K562 (cell line): ENCODE measurements at regions not wholly inside any gene's neighbourhood (a gene's known extent, or its start where the extent isn't known, plus 50 kb on each side); places are given as distances from the start of the nearest gene placed in this dataset.

Source experiments
- ATAC-seq: fragments of 200-7000 bp; cut with Tn5 transposase; 3 replicates; pipeline ENCODE4 v1.9.1; 2020; ENCODE audit warnings: moderate library complexity
- BruUV-seq: library from RNA; stranded (reverse); fragments of 400-500 nt; replicated peaks from 2 replicates; lab custom pipeline; 2021; lab: Mats Ljungman, UMichigan
- CTCF ChIA-PET: fragments of 300-600 bp; formaldehyde crosslinking; extraction: SDS; loops from one replicate; lab custom pipeline; 2021; ENCODE audit warnings: low intra/inter-chr PET ratio; lab: Yijun Ruan, JAX
- POLR2A ChIA-PET: fragments of 300-600, 350-650 bp; sonication (Branson Sonifier 250); formaldehyde crosslinking; extraction: SDS; loops from one replicate; lab custom pipeline; 2021; ENCODE audit warnings: antibody characterized with exemption, inconsistent platforms; lab: Yijun Ruan, JAX
- DNase-seq, 4 experiments: peaks; one replicate each; pipeline versions ENCODE4 v3.0.0 to v3.0.0-alpha.2; 2011 to 2018; ENCODE audit warnings: low spot score in 3 of 4, mixed read lengths in 3 of 4; ENCODE audit errors: extremely low read depth in 1 of 4
- FAIRE-seq: peaks from 2 replicates; lab custom pipeline; 2011; peaks lifted over from hg19 to GRCh38; lab: Jason Lieb, UNC
- H2AFZ ChIP-seq: 2 replicates; pipeline ENCODE4 v1.6.0; 2011; ENCODE audit warnings: low read depth, low read length, control low read depth, inconsistent platforms
- H3K27ac ChIP-seq: fragments of 200-600 bp; 3 replicates; pipeline ENCODE4 v1.8.0; 2011; ENCODE audit warnings: low read depth, mild to moderate bottlenecking, control low read depth, inconsistent platforms, low read length, moderate library complexity, mixed read lengths; ENCODE audit errors: extremely low read depth
- H3K27me3 ChIP-seq, 2 experiments: fragments of 300-600 bp in 1 of 2; 2 replicates in 1 of 2; 3 replicates in 1 of 2; pipeline versions ENCODE4 v1.6.0 to v1.8.0; 2011; ENCODE audit warnings: inconsistent platforms in 2 of 2, low read length in 2 of 2, mild to moderate bottlenecking in 1 of 2, mixed read lengths in 1 of 2, moderate library complexity in 1 of 2; ENCODE audit not compliant: control insufficient read depth in 2 of 2, insufficient read depth in 2 of 2
- H3K36me3 ChIP-seq: fragments of 300-600 bp; 3 replicates; pipeline ENCODE4 v1.8.0; 2011; ENCODE audit warnings: mild to moderate bottlenecking, low read length, inconsistent platforms; ENCODE audit not compliant: control insufficient read depth, insufficient read depth
- H3K4me1 ChIP-seq, 2 experiments: fragments of 200-600 bp in 1 of 2; replicated peaks in 1 of 2; 2 replicates in 1 of 2; 3 replicates in 1 of 2; pipeline versions ENCODE4 v1.5.1 to v1.8.0; 2011; ENCODE audit warnings: inconsistent platforms in 2 of 2, low read length in 2 of 2, mild to moderate bottlenecking in 1 of 2, mixed read lengths in 1 of 2, moderate library complexity in 1 of 2; ENCODE audit not compliant: control insufficient read depth in 2 of 2, insufficient read depth in 2 of 2
- H3K4me2 ChIP-seq: 2 replicates; pipeline ENCODE4 v1.6.1; 2011; ENCODE audit warnings: low read length, control low read depth, inconsistent platforms, mixed read lengths; ENCODE audit not compliant: insufficient read depth
- H3K4me3 ChIP-seq: fragments of 200-600 bp; sonication (generic), shearing (Covaris generic); 2 replicates; pipeline ENCODE4 v1.5.1; 2016; ENCODE audit warnings: control low read depth, inconsistent platforms
- H3K79me2 ChIP-seq: fragments of 200-600 bp; 3 replicates; pipeline ENCODE4 v1.8.0; 2011; ENCODE audit warnings: low read length, inconsistent platforms; ENCODE audit not compliant: control insufficient read depth, insufficient read depth
- H3K9ac ChIP-seq, 2 experiments: 2 replicates each; pipeline versions ENCODE4 v1.6.0 to v1.6.1; 2011; ENCODE audit warnings: low read depth in 2 of 2, low read length in 2 of 2, control low read depth in 1 of 2, inconsistent platforms in 1 of 2, mild to moderate bottlenecking in 1 of 2, mixed read lengths in 1 of 2; ENCODE audit not compliant: insufficient read depth in 1 of 2
- H3K9me1 ChIP-seq: one replicate; pipeline ENCODE4 v1.6.0; 2011; ENCODE audit warnings: inconsistent platforms, mild to moderate bottlenecking, low read length, moderate library complexity; ENCODE audit not compliant: control insufficient read depth, insufficient read depth
- H3K9me3 ChIP-seq: replicated peaks from 2 replicates; pipeline ENCODE4 v1.5.1; 2011; ENCODE audit warnings: low read depth, low read length, inconsistent platforms; ENCODE audit not compliant: control insufficient read depth, insufficient read depth
- H4K20me1 ChIP-seq: replicated peaks from 2 replicates; pipeline ENCODE4 v1.6.1; 2011; ENCODE audit warnings: low read length, inconsistent platforms, mixed read lengths; ENCODE audit not compliant: control insufficient read depth, insufficient read depth
- C11orf30 ChIP-seq: fragments of 450-650 bp; IDR thresholded peaks from 2 replicates; pipeline ENCODE4 v1.6.1; 2016; ENCODE audit warnings: low read depth, mild to moderate bottlenecking
- CAMTA2 ChIP-seq: fragments of 250-450 bp; sonication (Bioruptor Pico); conservative IDR thresholded peaks from 2 replicates; pipeline ENCODE4 v1.5.1; 2022
- DPF2 ChIP-seq: fragments of 450-650 bp; IDR thresholded peaks from 2 replicates; pipeline ENCODE4 v1.6.1; 2016
- PRDM10 ChIP-seq: fragments of 450-650 bp; IDR thresholded peaks from 2 replicates; pipeline ENCODE4 v1.6.1; 2018; ENCODE audit not compliant: partially characterized antibody
- RBBP5 ChIP-seq: fragments of 200-600 bp; sonication (generic); IDR thresholded peaks from 2 replicates; pipeline ENCODE4 v1.6.1; 2012; ENCODE audit warnings: borderline replicate concordance, mild to moderate bottlenecking, low read length, control low read depth, inconsistent platforms; ENCODE audit not compliant: insufficient read depth, poor library complexity, severe bottlenecking
- ZFP36 ChIP-seq: fragments of 150-350 bp; IDR thresholded peaks from 2 replicates; pipeline ENCODE4 v1.6.1; 2018; ENCODE audit warnings: low read length, low read depth; ENCODE audit not compliant: partially characterized antibody
- ZNF197 ChIP-seq: fragments of 200-800 bp; sonication (Bioruptor generic); IDR thresholded peaks from 2 replicates; pipeline ENCODE4 v1.6.1; 2016; ENCODE audit warnings: low read depth, missing genetic modification characterization, missing compliant biosample characterization
- ZNF316 ChIP-seq: fragments of 450-650 bp; IDR thresholded peaks from 2 replicates; pipeline ENCODE4 v1.6.1; 2016
- ZNF75A ChIP-seq: fragments of 450-650 bp; formaldehyde crosslinking; IDR thresholded peaks from 2 replicates; pipeline ENCODE4 v1.4.0; 2020; ENCODE audit warnings: mild to moderate bottlenecking
- WGBS: fragments of 100-300 bp; shearing (Covaris generic); methylation state at CpG from one replicate; pipeline ENCODE4 v1.1.6; 2016; ENCODE audit warnings: low coverage, mixed read lengths; ENCODE audit not compliant: insufficient coverage; ENCODE audit errors: missing lambda C conversion rate; 5-methylcytosine and 5-hydroxymethylcytosine counted together
- in situ Hi-C: fragments of 300-500 bp; cut with MboI; formaldehyde crosslinking; loops from 4 replicates; pipeline ENCODE4 v1.15.0; 2018; ENCODE audit warnings: inconsistent platforms, mixed read lengths
- intact Hi-C: fragments of 100-400 bp; cut with micrococcal nuclease; formaldehyde crosslinking; loops from 2 replicates; pipeline ENCODE4 v1.14.2; 2022

- ChIA-PET POLR2A (no interaction called here), CTCF (no interaction called here)
- no TSS peak for BruUV-seq
- intact Hi-C loops (no loop called here), in situ Hi-C loops (no loop called here)
- no peak overlapping the region for H3K4me3 ChIP-seq
- FAIRE-seq (no peak), DNase-seq (no peak), ATAC-seq (no peak)
- peaks cover 13 to 23% of the 10 kb centered on the region in 2 experiments for H3K27me3 ChIP-seq
- H3K9ac ChIP-seq = no peak overlapping the region
- H3K4me2 ChIP-seq = no peak overlapping the region
- no peaks in the 10 kb centered on the region for H3K79me2 ChIP-seq
- no peak overlapping the region for H3K27ac ChIP-seq
- no peaks in the 10 kb centered on the region for H4K20me1 ChIP-seq
- no peaks in the 10 kb centered on the region for H3K4me1 ChIP-seq
- H3K36me3 ChIP-seq = no peaks in the 10 kb centered on the region
- no peak overlapping the region for H2AFZ ChIP-seq
- 4% methylated on average over 2 of the region's 2 CpGs for WGBS
- no peak for TF ChIP-seq PRDM10
- no peaks in the 10 kb centered on the region for H3K9me3 ChIP-seq
- H3K9me1 ChIP-seq = no peaks in the 10 kb centered on the region
Measured at GRCh38 chr15:57827971-57828370, 121.5 kb downstream of the POLR2M start.

- FAIRE-seq = no peak
- in situ Hi-C loops = no loop called here
- BruUV-seq = no TSS peak
Measured at GRCh38 chr15:57832183-57832582, 125.7 kb downstream of the POLR2M start.

More at GRCh38 chr15:57832183-57832582, 125.7 kb downstream of the POLR2M start:
- TF ChIP-seq DPF2 = no peak
- no peak for TF ChIP-seq RBBP5
- no peak for TF ChIP-seq ZFP36
- TF ChIP-seq ZNF316 = peak; percentile 71
- TF ChIP-seq C11orf30 = peak; percentile 31; the same call in 1 of the 2 replicates
- no peak for TF ChIP-seq ZNF75A
- TF ChIP-seq CAMTA2 = no peak
- TF ChIP-seq ZNF197 (CRISPR knock-in tag) = no peak
- Histone ChIP-seq H3K9me3 (no peaks in the 10 kb centered on the region), H2AFZ (no peak overlapping the region), H3K27ac (no peak overlapping the region), H3K4me2 (no peak overlapping the region), H3K9ac (no peak overlapping the region), H4K20me1 (no peaks in the 10 kb centered on the region), H3K27me3 (peaks cover 10 to 18% of the 10 kb centered on the region in 2 experiments; a peak in 4 of 5 replicates), H3K9me1 (no peaks in the 10 kb centered on the region), H3K4me3 (no peak overlapping the region), H3K36me3 (no peaks in the 10 kb centered on the region), H3K4me1 (no peaks in the 10 kb centered on the region), H3K79me2 (no peaks in the 10 kb centered on the region)
- ChIA-PET POLR2A (no interaction called here), CTCF (no interaction called here)
- intact Hi-C loops = no loop called here
- WGBS = 0% methylated on average over 1 of the region's 1 CpG
- DNase-seq = no peak
- ATAC-seq = no peak
